Right ventricle myocardium inferior (tissue), 1 donor: ENCODE measurements at regions not wholly inside any gene's neighbourhood (a gene's known extent, or its start where the extent isn't known, plus 50 kb on each side); places are given as distances from the start of the nearest gene placed in this dataset.

Experiments used
- ATAC-seq: fragments of 200-7000 bp; cut with Tn5 transposase; one replicate; pipeline ENCODE4 v1.9.1; 2020; ENCODE audit warnings: mild to moderate bottlenecking, moderate library complexity
- DNase-seq: peaks from one replicate; pipeline ENCODE4 v3.0.0; 2021; ENCODE audit errors: missing footprints
- intact Hi-C: fragments of 100-400 bp; cut with DNase I; formaldehyde crosslinking; loops from one replicate; pipeline ENCODE4 v1.11.0; 2022
- donor health status: DM: no; HTN: yes; CAD: no; lungs with severe emphysema.

DNA sequence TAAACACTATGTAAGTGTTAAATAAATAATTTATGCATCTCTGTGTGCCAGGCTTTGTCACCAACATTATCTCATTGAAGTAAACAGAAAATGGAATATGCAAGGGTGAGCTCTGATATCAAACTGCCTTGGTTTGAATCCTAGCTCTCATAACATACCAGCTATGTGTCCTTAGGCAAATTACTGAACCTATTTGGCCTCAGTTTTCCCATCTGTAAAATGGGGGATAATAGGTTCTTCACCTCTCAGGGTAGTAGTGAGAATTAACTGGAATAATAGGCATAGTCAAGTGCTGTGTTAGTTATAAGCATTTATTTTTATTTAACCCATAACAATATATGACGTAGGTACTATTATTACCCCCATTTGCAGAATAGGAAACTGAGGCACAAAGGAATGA lies 190.8 kb upstream of the SRRM4 start:
- DNase-seq (no peak), ATAC-seq (no peak)
- intact Hi-C loops, result no loop called here

DNA sequence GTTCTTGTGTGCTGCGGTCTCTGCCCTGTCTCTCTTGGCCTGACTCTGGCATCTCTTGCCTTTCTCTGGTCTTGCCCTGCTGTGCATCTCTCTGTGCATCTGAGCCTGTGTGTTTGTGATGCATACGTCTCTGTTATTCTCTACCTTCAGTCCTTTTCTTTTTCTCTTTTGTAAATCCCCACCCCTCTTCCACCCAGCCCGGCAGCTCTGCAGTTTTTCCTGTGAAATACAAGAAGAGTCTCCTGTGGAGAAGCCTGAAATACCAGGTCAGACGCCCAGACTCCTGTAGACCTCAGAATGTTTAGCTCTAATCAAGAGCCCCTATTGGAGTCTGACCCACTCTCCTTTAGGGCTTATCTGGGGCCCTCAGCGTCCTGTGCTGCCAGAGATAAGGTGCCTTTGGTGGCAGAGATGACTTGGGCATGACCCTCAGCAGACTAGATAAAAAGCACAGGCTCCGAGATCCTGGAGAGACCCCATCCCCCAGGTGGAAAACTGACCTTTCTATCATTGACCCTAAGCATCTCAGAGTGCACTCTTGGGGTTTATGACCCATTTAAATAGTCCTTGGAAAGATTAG lies 167.5 kb upstream of the SRRM4 start:
- intact Hi-C loops, result no loop called here
- DNase-seq, result no peak
- ATAC-seq, result no peak

DNA sequence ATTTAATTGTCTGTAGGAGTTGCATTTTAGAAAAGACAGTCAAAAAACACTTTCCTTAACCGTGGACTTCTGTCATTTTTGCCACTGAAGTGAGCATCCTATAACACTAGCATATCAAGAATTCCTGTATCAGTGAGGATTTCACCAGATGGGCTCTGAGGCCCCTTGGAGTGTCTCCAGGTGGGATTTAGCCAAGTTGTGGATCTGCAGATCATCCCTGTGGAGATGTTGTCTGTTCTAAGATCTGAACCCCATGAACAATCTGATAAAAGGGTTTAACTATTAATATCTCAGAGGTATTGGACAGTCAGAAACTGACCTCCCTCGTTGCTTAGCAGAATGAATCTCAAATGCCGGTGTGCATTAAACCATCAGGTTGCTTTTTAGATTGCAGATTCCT lies 165.0 kb upstream of the SRRM4 start:
- DNase-seq, result no peak
- intact Hi-C loops, result no loop called here
- no peak for ATAC-seq

DNA sequence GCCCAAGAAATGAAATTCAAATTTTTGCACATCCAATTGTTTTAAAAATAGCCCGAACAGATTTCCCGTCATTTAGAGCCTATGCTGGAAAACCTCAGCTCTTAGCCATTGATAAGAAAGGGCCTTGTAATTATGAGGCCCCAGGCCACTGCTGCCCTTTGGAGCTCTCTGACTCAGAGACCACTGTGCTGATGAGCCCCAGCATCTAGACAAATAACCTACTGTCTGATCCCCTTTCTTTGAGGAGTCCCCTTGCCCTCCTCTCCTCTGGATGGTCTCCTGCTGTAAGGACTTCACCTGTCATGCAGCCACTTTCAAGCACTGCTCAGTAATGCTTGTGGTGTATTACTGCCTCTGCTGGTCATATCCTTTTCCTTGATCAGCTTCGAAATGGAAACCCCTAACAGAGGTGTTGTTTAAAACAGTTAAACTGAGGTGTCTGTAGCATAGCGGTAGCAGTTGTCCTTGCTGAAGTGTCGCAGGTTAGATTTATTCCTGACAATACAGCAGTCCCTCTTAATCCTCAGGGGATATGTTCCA lies 159.9 kb upstream of the SRRM4 start:
- DNase-seq (no peak), ATAC-seq (no peak)
- intact Hi-C loops, result no loop called here

DNA sequence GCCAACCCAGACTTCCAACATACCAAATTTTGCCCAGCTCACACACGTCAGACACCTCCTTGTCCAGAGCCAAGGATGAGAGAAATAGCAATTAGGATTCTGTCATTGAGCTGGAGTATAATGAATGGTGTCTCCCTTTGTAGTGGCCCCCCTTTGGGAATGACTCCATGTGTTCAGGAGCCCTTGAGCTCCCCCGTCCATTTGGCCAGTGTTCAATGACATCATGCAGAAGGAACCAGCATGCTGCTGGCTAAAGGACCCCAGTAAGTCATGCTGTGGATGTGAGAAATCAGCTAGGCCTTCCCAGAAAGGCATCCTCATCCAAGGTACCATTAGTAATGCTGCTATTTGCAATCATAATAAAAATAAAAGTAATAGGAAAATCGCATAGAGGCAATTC lies 158.8 kb upstream of the SRRM4 start:
- DNase-seq (no peak), ATAC-seq (no peak)
- intact Hi-C loops, result no loop called here

DNA sequence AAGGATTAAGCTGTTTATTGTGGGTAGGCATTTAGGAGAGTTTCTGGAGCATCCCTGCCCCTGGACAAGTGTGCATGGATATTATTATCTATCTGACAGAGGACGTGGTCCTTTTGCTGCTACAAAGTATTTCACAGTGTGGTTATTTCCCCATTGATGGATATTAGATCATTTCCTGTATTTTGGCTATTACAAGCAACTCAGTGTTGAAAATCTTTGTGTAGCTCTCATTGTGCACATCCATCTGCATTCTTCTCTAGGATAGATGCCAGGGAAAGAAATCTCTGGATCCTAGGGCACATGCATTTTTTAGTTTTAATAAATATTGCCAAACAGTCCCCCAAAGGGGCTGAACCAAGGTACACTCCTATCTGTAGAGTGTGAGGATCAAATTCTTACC lies 154.3 kb upstream of the SRRM4 start:
- DNase-seq, result no peak
- ATAC-seq, result no peak
- intact Hi-C loops, result no loop called here

DNA sequence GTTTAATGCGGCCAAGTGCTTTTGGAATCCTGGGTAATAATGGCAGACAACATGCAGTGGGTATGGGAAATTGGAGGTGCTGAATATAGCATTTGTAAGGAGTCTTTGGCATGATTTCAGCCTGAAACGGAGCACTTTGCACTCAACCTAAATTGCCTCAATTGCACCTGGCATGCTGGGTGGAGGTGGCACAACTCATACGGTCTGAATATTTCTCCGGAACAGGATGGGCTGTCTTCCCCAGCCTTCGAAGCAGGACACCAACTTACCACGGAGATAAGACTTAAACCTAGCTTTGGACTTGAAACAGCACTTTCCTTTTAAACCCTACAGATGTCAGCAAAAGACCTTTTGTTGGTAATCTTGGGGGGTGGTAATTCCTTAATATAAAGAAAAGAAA lies 153.7 kb upstream of the SRRM4 start:
- intact Hi-C loops, result no loop called here
- no peak for ATAC-seq

DNA sequence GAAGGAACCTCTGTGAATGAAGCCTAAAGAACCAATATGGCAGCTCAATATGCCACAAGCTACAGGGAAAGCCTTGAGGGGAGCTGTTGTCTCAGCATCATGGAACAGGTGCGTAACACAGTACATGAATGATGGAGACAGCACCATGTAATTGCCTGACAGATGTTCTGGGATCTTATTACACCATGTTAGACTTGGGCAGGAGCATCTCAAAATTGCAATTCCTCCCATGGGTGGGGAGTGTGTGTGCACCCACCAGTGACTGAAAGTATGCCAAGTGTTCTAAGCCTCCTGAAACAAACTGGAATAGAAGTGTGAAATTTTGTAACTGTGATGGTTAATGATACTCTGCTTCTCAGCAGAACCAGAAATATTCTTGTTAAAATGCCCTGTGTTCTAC lies 151.0 kb upstream of the SRRM4 start:
- intact Hi-C loops, result no loop called here
- no peak for ATAC-seq
- DNase-seq, result no peak

More for the DNA sequence above, 153.7 kb upstream of the SRRM4 start:
- no peak for DNase-seq

DNA sequence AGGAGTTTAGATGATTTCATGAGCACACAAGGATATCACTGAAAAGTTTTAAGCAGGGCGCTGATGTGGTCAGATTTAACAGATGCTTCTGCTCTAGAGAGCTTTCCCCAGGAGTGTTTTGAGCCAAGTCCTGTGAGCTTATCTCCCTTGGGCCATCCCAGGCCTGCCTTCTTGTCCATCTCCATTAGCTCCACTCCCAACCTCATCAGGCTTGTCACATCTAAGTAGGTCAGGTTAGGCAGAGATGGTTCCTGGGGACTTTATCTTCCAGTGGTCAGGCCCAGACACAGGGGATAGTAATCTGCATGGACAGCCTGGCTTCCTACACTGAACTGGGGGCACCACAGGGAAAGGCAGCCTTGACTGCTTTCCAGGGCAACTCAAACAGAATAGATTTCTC lies 145.4 kb upstream of the SRRM4 start:
- no peak for DNase-seq
- intact Hi-C loops, result no loop called here
- no peak for ATAC-seq

DNA sequence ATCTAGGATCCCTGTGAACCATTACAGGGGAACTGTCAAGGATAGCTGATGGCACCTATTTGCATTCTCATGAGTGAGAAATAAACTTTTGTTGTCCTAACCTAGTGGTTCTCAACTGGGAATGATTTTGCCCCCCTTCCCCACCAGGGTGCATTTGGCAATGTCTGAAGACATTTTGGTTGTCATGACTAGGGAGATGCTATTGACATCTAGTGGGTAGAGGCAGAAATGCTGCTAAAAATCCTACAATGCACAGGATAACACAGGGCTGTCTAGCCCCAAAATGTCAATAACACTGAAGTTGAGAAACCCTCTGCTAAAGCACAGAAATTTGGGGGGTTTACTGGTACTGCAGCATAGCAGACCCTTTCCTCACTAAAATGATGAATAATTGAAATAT lies 140.9 kb upstream of the SRRM4 start:
- intact Hi-C loops, result no loop called here
- ATAC-seq (no peak), DNase-seq (no peak)

DNA sequence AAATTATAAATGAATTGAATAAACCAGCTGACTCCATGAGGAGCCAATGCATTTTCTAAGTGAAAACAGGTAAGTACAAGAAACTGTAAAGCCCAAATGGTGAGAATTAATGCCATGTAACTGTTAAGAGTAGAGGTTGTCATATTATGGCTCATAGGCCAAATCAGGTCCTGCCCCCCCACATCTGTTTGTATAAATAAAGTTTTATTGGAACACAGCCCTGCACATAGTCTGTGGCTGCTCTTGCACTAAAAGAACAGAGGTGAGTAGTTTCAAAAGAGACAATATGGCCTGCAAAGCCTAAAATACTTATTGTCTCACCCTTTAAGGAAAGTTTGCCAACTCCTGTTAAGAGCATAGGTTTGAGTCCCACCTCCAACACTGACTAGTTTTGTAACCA lies 140.5 kb upstream of the SRRM4 start:
- DNase-seq (no peak), ATAC-seq (no peak)

DNA sequence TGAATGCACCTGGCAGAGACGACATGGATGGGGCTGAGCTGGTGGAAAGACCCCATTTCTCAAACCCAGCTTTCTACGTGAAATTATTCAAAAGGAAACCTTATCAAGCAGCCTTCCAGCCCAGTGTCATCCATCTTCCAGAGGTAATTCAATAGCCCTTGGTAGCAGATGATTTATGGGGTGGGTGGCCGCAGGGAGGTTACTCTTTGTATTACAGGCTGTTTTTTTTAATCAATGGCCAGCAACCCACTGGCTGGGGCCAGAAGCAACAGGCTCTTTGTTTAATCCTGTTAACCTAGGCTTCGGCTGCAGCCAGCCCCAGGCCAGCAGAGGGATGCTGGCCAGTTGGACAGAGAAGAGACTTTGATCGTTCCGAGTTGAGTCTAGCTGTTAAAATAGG lies 139.8 kb upstream of the SRRM4 start:
- intact Hi-C loops, result no loop called here
- DNase-seq, result no peak
- ATAC-seq, result no peak

More for the DNA sequence above, 140.5 kb upstream of the SRRM4 start:
- intact Hi-C loops, result no loop called here

DNA sequence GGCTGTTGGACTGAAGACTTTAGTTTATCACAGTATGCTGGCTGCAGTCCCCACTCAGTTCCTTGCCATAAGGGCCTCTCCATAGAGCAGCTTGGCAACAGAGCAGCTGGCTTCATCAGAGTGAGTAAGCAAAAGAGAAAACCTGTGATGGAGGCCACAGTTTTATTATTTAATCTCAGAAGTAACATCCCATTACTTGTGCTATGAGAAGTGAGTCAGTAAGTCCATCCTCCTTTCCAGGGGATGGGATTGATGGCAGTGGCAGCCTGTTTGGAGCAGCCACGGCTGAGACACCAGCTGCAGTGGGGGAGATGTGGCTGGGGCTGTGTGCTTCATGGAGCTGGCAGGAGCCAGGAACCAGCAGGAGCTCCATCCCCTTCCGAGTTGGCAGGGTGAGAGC lies 138.5 kb upstream of the SRRM4 start:
- DNase-seq (no peak), ATAC-seq (peak; percentile 39)
- intact Hi-C loops, result no loop called here

DNA sequence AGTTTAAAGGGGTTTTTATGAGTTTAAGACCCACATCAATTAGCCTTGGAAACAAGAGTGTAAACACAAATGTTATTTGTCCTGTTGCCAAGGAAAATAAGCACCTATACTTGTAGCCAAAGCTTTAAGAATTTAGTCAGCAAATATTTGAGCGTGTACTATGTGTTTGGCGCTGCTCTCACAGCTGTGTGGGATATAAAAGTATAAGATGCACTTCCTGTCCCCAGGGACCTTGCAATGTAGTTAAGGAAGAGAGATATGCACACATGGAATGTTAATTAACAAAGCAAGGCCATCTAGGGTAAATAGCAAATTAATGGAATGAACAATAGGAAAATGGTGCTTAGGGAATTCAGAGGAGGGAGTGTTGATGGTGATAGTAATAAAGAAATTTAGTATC lies 134.9 kb upstream of the SRRM4 start:
- intact Hi-C loops, result no loop called here
- ATAC-seq, result no peak

DNA sequence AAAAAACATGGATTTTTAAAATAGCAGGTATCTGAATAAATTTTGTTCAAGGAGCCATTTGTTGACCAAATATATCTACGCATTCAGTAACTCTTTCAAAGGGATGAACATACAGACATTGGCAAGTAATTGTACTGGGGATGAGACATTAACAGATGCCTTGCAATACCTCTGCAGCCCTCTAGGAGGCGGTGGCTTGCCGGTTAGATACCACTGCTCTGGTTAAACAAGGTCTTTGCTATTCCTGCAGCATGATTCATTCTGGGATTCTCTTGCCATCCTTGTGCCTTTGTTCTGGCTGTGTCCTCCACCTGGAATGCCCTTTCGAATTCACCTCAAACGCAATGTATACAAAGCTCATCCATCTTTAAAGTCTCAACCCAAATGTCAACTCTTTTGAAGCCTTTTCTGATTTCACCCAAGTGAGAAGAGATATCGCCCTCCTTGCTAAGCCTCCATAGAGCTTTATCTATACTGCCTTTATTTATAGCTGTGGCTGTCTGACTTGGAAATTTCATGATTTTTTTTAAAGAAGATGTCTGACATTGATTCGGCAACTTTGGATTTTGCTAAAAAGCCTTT lies 131.0 kb upstream of the SRRM4 start:
- no peak for ATAC-seq
- intact Hi-C loops, result no loop called here
- DNase-seq, result peak; percentile 66

More for the DNA sequence above, 134.9 kb upstream of the SRRM4 start:
- DNase-seq, result no peak

DNA sequence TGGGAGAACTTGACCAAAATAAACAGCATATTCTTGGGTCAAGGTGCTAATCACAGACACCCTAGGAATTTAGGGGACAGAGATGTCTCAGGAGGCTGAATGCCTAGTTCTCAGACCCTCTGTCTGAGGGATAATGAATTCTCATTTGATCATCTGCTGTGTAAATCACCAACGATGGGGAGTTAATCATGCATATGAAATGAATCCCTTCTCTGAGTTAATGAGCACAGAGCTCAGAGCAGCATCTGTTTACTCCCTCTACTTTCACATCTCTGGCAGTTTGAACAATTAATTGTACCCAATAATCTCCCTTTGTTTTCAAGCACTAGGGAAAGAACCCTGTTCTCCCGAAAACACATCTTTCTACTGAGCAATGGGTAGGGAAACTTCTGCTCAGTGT lies 129.4 kb upstream of the SRRM4 start:
- intact Hi-C loops, result no loop called here
- ATAC-seq (no peak), DNase-seq (no peak)

DNA sequence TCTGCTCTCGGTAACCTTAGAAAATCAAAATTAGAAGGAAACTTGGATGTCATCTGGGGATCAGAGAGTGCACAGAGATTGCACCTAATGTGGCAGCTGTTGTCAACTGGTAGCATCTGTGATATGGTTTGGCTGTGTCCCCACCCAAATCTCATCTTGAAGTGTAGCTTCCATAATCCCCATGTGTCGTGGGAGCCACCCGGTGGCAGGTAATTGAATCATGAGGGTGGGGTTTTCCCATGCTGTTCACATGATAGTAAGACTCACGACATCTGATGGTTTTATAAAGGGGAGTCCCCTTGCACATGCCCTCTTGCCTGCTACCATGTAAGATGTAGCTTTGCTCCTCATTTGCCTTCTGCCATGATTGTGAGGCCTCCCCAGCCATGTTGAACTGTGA lies 127.7 kb upstream of the SRRM4 start:
- DNase-seq, result no peak
- intact Hi-C loops, result no loop called here
- no peak for ATAC-seq

DNA sequence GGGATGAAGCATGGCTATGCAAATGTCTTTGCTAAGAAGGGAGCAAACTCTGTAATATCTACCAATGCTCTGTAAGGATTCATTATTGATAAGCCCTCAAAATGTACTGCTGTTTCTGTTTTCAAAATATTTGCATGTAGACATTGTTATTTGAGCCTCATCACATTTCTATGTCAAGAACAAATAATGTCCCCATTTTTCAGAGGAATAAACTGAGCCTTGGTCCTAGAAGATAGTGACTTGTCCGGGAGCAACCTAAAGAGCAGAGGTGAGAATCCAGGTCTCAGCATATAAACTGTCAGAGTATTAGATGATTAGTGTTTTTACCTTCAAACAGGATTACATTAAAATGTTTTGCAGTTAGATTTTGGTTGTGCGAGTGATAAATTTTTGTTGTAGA lies 125.5 kb upstream of the SRRM4 start:
- DNase-seq (no peak), ATAC-seq (no peak)
- intact Hi-C loops, result no loop called here

DNA sequence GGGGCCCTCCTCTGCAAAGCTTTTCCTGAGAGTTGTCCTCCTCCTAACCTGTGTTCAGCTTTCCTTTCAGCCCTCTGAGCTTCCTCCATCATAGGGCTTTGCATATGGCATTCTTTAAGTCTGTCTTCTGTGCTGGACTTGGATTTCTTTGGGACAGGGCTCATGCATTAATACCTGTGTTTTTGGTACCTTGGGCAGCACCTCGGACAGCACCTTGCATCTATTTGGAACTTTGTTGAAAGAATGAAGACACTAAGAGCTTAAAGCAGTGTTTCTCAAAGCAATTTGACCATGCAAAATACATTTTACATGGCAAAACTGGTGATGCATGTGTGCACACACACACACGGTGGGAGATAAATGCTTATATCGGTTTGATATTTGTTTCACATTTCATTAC lies 115.0 kb upstream of the SRRM4 start:
- DNase-seq (no peak), ATAC-seq (no peak)
- intact Hi-C loops, result no loop called here

DNA sequence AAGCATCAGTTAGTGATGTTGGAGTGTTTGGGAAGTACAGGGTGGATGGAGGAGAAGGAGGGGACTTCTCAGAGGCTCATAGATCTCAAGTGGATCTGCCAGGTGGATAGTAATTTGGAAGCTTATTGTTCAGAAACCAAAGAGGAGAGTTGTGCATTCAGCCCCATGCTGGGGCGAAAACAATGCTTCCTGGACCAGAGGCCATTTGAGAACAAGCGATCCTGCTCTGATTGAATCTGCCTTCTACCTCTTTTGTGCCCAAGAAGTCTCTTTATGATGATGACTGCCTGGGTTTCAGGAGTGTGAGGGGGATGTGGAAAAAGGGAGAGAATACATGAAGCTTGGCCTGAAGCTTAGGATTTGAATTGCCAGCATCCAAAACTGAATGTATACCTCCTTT lies 110.8 kb upstream of the SRRM4 start:
- ATAC-seq (no peak), DNase-seq (no peak)
- intact Hi-C loops, result no loop called here
